ENCODE measurements at regions not wholly inside any gene's neighbourhood (a gene's known extent, or its start where the extent isn't known, plus 50 kb on each side); places are given as distances from the start of the nearest gene placed in this dataset.

DNA sequence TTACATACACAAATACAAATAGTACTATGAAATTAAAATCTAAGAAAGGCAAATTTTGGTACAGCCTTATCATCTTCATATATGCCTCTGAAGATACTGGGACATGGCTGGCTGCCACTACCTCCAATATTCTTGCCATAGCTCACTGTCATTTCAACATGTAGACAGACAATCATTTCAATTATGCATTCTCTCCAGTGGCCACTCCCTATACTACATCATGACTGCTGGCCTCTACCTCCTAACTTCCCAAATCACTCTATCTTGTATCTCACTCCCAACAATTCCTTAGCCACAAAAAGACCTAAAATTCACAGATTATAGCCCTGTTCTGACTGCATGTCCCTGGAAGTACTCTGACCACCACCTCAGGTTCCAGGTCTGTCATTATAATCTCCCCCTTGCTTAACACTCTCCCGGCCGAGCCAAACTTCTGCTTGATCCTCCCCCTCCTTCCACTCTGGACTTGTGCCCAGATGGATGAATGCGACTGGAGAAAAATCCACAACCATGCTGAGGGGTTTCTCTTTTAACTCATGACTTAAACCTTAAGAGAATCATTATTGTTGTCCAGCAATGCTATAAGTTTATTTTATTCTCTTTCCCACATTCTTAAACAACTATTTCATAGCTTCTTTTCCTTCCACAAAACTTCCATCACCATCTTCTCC is 225.3 kb upstream of the TLE4 start:
- in situ Hi-C loops (cut with HindIII; ENCODE audit: low sequenced_read_pairs) = no loop called here

DNA sequence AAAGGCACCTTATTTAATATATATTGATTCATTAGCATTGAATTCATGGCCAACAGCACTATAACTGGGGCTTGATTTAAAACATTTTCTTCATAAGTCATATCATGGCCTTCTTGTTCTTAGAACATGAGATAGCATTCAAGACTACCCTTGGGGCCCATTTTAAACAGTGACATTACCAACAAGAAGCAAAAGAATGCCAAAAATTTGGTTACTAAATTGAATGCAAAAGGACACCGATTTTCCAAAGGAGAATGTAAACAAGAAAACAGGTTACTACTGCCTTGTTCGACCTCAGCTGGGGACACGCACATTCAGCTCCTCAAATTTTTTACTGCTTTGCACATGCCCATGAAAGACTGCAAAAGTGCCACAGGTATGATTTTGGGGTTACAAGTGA is 219.4 kb upstream of the TLE4 start:
- in situ Hi-C loops (cut with HindIII; ENCODE audit: low sequenced_read_pairs) = loop anchor here (10.0 kb wide), 1 partner anchor 58 kb away; no protein-coding TSS in a partner anchor

DNA sequence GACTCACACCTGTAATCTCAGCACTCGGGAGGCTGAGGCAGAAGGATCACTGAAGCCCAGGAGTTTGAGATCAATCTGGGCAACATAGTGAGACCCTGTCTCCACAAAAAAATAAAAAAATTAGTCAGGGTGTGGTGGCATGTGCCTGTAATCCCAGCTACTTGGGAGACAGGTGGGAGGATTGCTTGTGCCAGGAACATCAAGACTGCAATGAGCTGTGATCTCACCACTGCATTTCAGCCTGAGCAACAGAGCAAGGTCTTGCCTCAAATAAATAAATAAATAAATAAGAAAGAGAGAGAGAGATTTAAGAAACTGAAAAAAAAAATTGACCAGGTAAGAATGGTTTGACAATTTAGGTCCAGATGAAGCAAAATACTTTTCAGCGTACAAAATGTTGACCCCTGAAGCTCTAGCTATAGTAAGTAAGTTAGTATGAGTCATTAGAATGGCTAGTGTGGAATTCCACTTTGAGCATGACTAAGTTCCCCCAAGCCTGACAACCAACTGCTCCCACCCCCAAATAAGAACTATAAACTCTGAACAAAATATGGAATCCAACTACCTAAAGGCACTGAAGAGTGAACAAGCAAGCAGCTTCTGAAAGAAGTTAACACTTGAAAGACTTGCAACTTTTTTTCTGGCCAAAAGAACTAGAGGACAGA is 217.8 kb upstream of the TLE4 start:
- in situ Hi-C loops (cut with HindIII; ENCODE audit: low sequenced_read_pairs) = loop anchor here (10.0 kb wide), 1 partner anchor 59 kb away; no protein-coding TSS in a partner anchor

DNA sequence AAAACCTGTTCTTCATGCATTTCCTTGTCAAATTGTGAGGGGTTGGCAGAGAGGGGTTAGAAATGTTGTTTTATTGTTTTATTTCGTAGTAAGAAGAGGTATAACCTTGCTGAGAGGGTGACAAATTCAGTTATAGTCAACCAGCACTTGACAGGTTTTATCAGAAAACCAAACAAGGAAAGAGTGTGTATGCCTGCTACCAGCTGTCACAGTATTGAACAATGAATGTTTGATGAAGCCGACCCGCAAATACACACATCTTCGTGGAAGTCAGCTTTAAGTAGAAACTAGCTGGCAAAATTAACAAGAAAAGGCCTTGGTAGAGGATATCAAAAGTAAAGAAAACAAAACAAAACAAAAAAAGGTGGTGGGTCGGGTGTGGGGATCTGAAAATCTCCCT is 214.6 kb upstream of the TLE4 start:
- in situ Hi-C loops (cut with HindIII; ENCODE audit: low sequenced_read_pairs) = loop anchor here (10.0 kb wide), 1 partner anchor 62 kb away; no protein-coding TSS in a partner anchor

DNA sequence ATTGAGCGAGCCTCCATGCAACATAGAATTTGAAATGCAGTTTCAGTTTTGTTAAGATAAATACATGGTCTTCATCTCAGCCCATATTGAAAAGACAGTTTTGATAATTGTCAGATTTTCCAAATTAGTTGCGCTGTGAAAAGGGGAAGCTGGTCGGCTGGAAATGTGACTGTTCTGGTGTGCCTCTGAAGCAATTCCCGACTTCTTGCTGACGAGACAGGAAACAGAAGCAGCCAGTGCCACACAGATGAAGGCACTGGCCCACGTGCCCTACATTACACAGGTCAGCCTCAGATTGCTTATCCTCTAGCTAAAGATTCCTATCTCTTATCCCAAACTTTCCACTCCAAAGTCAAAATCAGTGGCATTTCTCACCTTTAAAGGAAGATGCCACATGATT is 214.1 kb upstream of the TLE4 start:
- in situ Hi-C loops (cut with HindIII; ENCODE audit: low sequenced_read_pairs) = loop anchor here (10.0 kb wide), 1 partner anchor 63 kb away; no protein-coding TSS in a partner anchor

DNA sequence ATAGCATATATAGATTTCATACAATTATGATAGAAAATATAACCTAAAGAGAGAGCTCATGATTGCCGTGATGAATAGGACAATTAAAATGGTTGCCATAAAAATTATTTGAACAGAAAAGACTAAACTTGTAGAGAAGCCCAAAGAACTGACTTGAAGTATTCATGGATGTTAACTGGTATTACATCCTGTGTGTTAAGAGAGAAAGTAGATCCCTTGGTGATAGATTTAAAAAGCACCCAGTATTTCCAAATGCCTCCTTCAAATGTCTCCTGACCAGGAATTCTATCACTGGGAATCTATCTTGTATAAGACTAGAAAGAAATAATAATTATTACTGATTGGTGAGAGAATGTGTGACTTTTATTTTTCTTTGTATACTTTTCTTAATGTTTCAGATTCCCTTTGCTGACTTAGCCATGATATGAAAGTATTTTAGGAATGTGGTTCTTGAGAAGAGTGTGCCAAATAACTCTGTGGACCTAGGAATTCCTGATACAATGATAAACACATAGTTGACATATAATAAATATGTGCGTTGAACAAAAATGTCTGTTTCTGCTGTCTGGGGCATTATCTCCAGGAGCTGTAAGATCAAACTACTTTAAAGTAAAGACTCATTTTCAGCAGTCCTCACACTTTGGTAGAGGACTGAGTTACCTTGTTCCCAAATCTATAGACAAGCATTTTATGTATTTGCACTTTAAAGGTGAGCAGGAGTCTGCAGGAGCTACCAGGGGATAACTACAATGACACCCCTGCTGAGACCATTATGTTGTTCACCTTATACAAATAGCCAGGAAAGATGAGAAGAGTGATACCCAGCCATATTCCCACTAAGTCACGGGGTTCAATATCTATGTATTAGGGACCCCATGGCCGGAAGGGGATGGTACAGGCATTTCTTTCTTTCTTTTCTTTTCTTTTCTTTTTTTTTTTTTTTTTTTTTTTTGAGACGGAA is 211.1 kb upstream of the TLE4 start:
- in situ Hi-C loops (cut with HindIII; ENCODE audit: low sequenced_read_pairs) = no loop called here

DNA sequence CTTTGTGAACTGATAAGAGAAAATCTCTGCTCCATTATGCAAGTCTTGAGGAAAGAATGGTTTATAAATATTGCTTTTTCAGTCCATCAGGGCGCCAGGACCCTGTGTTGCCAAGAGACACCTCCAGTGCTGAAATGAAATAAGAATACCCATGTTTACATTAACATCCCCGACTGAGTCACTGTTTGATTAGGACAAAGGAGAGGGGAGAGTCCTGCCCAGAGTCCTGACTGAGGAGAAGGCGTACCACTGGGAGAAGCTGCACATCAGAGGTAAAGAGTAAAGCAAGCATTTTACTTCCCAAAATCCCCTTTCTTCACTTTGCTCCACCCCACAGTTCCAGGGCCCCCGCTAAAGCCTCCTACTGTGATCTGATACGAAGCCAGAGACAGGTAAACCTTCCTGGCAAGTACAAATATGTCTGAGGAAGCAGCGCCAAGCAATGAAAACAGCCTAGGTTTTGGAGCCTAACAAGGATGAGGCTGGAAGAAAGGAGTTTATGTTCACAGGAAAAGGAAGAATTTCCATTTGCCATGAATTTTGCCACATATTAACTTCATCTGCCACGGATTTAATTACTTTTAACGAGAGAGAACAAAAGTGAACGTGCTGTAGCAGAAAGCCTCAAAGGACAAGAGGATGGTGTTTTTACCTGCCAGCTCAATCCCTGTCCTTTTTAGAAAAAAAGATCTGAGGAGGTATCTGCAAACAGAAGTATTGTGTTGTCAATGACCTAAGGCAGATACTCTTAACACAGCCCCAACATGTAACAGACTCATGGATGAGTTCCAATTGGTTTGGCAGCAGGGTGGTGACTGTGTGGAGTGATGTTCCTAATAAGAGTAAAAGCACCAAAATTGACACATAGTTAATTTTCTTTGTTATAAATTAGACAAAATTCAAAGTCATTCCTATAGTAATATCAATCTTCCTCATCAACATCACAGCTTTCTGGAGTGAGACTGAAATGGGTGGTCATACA is 209.4 kb upstream of the TLE4 start:
- in situ Hi-C loops (cut with HindIII; ENCODE audit: low sequenced_read_pairs) = no loop called here

DNA sequence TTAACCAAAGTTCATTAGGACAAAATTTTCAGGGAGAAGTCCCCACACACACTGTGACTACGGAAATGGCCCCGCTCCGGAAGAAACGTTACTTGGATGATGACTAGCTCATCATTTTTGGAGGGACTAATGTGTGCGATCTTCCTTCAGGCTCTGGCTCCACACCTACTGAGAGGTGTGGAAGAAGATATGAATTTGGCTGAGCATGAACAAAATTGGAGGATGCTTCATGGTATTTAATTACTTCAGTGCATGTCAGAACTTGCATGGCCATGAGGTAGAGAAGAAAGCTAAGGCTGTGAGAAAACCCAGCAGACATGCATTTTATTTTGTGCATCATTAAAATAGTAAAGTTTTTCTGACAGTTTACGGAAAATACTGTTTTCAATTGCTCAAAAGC is 202.1 kb upstream of the TLE4 start:
- in situ Hi-C loops (cut with HindIII; ENCODE audit: low sequenced_read_pairs) = no loop called here

DNA sequence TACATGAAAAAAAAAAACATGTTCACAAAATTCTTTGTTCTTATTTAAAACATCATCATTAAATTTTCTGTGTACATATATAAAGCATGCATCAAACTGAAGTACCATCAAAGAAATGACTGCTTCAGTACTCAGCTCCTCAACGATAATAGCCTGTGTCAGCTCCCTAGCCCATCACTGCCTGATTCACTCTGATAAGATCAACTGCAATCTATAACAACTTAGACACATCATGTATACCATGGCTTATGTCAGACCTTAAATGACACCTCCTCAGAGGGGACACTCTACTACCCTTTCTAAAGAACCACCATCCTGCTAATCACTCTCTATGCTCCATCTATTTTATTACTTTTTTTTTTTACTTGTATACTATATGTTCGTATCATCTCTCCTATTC is 200.5 kb upstream of the TLE4 start:
- in situ Hi-C loops (cut with HindIII; ENCODE audit: low sequenced_read_pairs) = no loop called here

DNA sequence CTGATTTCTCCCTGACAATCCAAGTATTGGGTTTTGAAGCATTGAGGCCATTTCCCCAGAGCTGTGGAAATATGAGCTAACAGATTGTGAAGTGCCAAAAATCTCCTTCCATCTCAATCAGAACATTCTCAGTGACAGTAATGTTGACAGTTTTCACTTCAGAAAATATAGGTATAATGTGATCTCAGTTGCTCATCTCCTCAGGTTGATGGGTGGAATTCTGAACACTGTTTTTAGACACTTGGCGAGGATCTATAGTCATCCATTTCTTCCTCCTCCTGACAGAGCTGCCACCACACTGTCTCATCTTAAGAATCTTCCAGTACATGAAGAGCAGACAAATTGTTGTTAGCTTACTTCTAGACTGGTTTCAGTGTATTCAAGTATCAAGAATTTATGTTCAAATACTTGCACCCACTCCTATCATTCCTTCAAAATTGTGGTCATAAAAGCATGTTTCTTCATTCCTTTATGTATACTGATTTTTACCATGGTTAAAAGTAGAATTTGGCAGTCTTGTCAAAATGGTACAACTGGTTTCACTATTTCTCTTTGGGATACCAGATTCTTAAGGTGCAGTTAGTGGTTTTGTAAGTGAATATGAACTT is 199.7 kb upstream of the TLE4 start:
- in situ Hi-C loops (cut with HindIII; ENCODE audit: low sequenced_read_pairs) = no loop called here

DNA sequence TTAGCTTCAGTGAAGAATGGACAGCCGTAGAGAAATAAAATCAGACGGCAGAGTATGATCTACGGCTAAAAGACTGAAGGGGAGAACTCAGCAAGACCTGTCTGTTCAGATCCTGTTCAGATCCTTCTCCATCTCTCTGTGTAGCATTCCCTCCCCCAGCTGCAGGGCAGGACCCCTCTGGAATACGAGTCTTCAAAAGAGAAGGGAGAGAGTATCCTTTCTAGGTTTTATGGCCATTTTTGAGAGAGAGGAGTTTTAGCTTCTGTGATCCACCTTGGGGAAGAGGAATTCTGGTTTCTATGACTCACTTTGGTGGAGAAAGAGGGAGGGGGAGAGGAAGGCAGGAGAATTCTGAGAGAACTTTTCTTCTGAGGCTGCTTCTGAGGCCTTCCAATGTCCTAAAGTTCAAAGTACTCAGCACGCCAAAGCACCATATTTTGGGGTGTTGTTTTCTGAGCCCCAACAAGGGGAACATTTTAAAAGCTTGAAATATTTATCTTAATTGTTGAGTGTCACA is 194.4 kb upstream of the TLE4 start:
- in situ Hi-C loops (cut with HindIII; ENCODE audit: low sequenced_read_pairs) = no loop called here

DNA sequence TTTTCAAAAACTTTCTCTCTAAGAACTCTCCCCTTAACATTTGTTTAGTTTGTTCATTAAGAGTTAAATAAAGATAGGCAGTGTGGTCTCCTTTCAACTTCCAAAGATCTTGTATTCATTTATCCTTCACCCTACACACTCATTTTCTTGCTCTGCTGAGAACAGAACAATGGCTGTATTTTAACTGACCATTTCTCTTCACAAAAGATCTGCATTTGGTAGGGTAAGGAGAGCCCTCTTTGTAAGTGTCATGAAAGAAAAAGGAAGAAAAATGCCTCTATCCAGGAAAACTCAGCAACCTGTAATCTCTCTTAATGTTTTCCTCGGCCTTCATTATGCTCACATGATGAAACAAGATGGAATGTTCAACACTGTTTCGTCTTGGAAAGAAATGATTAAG is 193.7 kb upstream of the TLE4 start:
- in situ Hi-C loops (cut with HindIII; ENCODE audit: low sequenced_read_pairs) = no loop called here

DNA sequence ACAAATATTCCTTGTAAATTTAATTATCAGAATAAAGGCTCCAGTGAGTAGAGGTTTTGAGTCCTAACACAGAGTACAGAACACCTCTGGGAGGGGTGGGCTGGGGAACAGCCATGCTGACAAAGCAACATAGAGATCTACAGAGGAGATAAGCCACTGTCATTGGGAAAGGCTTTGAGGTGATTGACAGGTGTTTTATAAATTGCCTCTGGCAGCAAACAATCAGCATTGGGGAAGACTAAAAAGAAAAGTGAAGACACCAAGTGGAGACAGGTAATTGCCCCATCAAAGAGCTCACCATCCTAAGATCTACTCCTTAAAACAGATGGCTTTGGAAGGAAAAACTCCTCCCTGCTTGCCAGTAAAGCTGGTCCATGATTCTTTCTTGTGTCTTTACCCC is 189.7 kb upstream of the TLE4 start:
- in situ Hi-C loops (cut with HindIII; ENCODE audit: low sequenced_read_pairs) = no loop called here

DNA sequence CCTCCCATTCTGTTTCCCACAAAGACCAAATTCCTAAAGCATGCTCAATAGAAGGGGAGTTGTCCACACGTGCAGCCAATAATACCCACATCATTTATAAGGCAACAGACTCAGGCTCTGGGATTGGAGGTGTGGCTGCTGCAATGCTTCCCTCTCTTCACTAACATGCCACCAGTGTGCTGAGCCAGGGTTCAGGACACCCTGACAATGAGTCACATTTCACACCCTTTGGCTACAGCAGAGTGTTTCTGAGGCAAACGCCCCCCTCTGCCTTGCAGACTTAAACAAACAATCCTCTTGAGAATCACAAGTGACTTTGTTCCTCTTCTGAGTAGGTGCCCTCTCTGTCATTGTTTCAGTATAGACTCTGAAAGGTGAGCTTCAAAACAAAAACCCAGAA is 189.3 kb upstream of the TLE4 start:
- in situ Hi-C loops (cut with HindIII; ENCODE audit: low sequenced_read_pairs) = no loop called here

DNA sequence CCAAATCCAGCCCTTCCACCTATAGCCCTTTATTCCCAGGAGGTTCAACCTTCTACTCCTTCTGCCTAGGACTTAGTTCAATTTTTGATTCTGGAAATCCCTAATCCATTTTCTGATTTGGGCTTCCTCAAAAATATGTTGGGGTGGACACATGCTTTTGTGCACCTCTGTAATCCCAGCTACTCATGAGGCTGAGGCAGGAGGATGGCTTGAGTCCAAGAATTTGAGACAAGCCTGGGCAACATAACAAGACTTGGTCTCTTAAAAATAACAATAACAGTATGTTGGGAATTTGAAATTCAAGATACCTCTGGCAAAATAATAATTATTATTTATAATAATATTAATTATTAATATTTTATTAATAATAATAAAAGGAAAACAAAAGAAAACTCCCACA is 188.7 kb upstream of the TLE4 start:
- in situ Hi-C loops (cut with HindIII; ENCODE audit: low sequenced_read_pairs) = no loop called here

DNA sequence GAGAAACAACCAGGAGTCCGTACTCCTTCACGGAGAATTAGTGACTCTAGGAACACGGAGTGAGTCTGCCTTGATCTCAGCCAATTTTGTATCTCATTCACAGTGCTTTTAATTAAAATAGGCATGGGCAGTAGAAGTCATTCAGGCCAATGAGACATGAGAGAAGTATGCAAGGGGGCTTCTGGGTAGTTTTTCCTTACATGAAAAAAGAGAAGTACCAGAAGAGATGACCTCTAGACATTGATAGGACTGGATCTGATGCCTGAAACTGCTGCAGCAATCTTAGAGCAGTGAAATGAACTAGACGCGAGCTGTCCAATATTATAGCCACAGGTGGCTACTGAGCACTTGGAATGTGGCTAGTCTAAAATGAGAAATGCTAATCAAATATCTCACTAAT is 187.7 kb upstream of the TLE4 start:
- in situ Hi-C loops (cut with HindIII; ENCODE audit: low sequenced_read_pairs) = no loop called here

DNA sequence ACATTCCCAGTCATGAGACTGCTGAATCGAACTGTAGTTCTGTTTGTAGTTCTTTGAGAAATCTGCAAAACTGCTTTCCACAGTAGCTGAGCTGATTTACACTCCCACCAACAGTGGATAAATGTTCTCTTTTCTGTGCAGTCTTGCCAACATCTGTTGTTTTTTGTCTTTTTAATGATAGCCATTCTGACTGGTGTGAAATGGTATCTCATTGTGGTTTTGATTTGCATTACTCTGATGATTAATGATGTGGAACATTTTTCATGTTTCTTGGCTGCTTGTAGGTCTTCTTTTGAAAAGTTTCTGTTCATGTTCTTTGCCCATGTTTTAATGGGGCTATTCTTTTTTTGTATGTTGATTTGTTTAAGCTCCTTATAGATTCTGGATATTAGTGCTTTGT is 187.3 kb upstream of the TLE4 start:
- in situ Hi-C loops (cut with HindIII; ENCODE audit: low sequenced_read_pairs) = no loop called here

DNA sequence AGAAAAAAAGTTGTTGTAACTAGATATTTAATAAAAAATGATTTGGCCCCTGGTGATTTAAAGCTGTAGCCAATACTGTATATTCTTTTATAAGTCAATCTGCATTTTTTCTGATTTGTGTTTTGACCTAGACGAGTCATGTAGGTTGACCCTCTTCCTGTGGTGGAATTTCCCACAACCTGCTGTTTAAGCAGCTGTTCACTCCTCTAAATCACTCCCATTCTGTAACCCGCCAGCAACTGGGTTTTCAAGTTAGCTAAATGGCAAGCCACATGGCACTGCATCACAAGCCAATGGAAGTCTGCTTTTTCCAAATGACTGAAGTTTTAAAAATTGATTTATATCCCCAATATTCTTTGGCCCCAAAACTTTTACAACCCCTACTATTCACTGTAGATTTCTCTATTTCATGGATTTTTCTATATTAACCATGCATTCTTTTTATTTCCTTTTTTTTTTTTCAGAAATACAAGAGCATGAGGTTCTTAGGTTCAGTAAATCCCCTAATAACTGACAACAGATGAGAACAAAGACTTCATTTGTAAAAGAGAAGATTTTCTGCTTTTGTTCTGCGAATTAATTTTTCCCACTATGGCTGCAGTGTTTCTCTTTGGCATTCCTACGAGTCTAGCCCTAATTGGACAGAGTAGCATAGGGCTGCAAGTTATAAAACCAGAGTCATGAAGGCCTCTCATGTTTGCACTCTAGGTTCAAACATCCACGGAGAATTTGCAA is 184.5 kb upstream of the TLE4 start:
- in situ Hi-C loops (cut with HindIII; ENCODE audit: low sequenced_read_pairs) = no loop called here

DNA sequence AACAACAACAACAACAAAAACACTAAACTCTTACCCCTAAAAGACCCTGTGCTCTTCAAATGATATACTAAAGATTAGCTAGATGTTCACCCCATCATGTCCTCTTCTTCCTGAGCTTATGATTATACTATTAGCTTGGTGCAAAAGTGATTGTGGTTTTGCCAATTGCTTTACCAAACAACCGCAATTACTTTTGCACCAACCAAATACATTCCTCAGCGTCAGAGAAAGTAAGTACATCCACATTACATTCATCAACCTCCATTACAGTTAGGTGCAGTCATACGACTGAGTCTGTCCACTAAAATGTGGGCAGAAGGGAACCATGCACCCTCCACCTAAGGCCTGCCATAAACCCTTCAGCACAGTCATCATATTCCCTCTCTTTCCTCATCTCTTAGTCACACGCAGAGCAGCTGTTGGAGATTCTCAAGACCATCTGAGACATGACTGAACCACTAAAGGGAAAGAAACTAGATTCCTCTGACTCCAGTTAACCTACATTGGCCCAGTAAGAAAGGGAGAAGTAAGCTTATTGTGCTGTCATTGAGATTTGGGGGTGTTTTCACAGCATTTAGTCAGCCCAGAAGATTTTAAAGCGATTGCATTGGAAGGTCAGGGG is 181.6 kb upstream of the TLE4 start:
- in situ Hi-C loops (cut with HindIII; ENCODE audit: low sequenced_read_pairs) = no loop called here
